COR-L47 (cell line): ENCODE measurements at regions not wholly inside any gene's neighbourhood (a gene's known extent, or its start where the extent isn't known, plus 50 kb on each side); places are given as distances from the start of the nearest gene placed in this dataset.

Source experiments
- DNase-seq: peaks from one replicate; lab custom pipeline; 2025; lab: John Stamatoyannopoulos, UW

GRCh38 chr19:32202244-32202643, 143.2 kb upstream of the ZNF507 start:
- DNase-seq = no peak

GRCh38 chr19:32203161-32203560, 142.2 kb upstream of the ZNF507 start:
- no peak for DNase-seq

GRCh38 chr19:32206065-32206464, 139.3 kb upstream of the ZNF507 start:
- DNase-seq = no peak

- DNase-seq = no peak
Observed at GRCh38 chr19:32208060-32208459, 137.3 kb upstream of the ZNF507 start.

- DNase-seq = no peak
Observed at GRCh38 chr19:32219392-32219791, 126.0 kb upstream of the ZNF507 start.

- no peak for DNase-seq
Observed at GRCh38 chr19:32219881-32220472, 125.4 kb upstream of the ZNF507 start.

GRCh38 chr19:32220951-32221350, 124.5 kb upstream of the ZNF507 start:
- no peak for DNase-seq

- no peak for DNase-seq
Observed at GRCh38 chr19:32222556-32222955, 122.9 kb upstream of the ZNF507 start.

- no peak for DNase-seq
Observed at GRCh38 chr19:32223106-32223505, 122.3 kb upstream of the ZNF507 start.

GRCh38 chr19:32223595-32224370, 121.6 kb upstream of the ZNF507 start:
- DNase-seq = no peak

- DNase-seq = no peak
Observed at GRCh38 chr19:32224371-32225244, 120.8 kb upstream of the ZNF507 start.

- DNase-seq = no peak
Observed at GRCh38 chr19:32227561-32228165, 117.7 kb upstream of the ZNF507 start.

GRCh38 chr19:32230441-32230840, 115.0 kb upstream of the ZNF507 start:
- DNase-seq = no peak

GRCh38 chr19:32231020-32231419, 114.4 kb upstream of the ZNF507 start:
- no peak for DNase-seq

- DNase-seq = no peak
Observed at GRCh38 chr19:32231691-32232090, 113.7 kb upstream of the ZNF507 start.

GRCh38 chr19:32232449-32232848, 113.0 kb upstream of the ZNF507 start:
- no peak for DNase-seq

- DNase-seq = no peak
Observed at GRCh38 chr19:32233091-32233490, 112.3 kb upstream of the ZNF507 start.

GRCh38 chr19:32233885-32234284, 111.5 kb upstream of the ZNF507 start:
- DNase-seq = no peak

GRCh38 chr19:32234663-32235217, 110.7 kb upstream of the ZNF507 start:
- DNase-seq = no peak

GRCh38 chr19:32238076-32238475, 107.3 kb upstream of the ZNF507 start:
- DNase-seq = no peak

GRCh38 chr19:32240316-32240715, 105.1 kb upstream of the ZNF507 start:
- no peak for DNase-seq

- no peak for DNase-seq
Observed at GRCh38 chr19:32241306-32241705, 104.1 kb upstream of the ZNF507 start.
